K562 (cell line): ENCODE measurements at regions not wholly inside any gene's neighbourhood (a gene's known extent, or its start where the extent isn't known, plus 50 kb on each side); places are given as distances from the start of the nearest gene placed in this dataset.

Experiments
- ATAC-seq: fragments of 200-7000 bp; cut with Tn5 transposase; 3 replicates; pipeline ENCODE4 v1.9.1; 2020; ENCODE audit warnings: moderate library complexity
- BruUV-seq: library from RNA; stranded (reverse); fragments of 400-500 nt; replicated peaks from 2 replicates; lab custom pipeline; 2021; lab: Mats Ljungman, UMichigan
- CTCF ChIA-PET: fragments of 300-600 bp; formaldehyde crosslinking; extraction: SDS; loops from one replicate; lab custom pipeline; 2021; ENCODE audit warnings: low intra/inter-chr PET ratio; lab: Yijun Ruan, JAX
- POLR2A ChIA-PET: fragments of 300-600, 350-650 bp; sonication (Branson Sonifier 250); formaldehyde crosslinking; extraction: SDS; loops from one replicate; lab custom pipeline; 2021; ENCODE audit warnings: antibody characterized with exemption, inconsistent platforms; lab: Yijun Ruan, JAX
- DNase-seq, 4 experiments: peaks; one replicate each; pipeline versions ENCODE4 v3.0.0 to v3.0.0-alpha.2; 2011 to 2018; ENCODE audit warnings: low spot score in 3 of 4, mixed read lengths in 3 of 4; ENCODE audit errors: extremely low read depth in 1 of 4
- FAIRE-seq: peaks from 2 replicates; lab custom pipeline; 2011; peaks lifted over from hg19 to GRCh38; lab: Jason Lieb, UNC
- H2AFZ ChIP-seq: 2 replicates; pipeline ENCODE4 v1.6.0; 2011; ENCODE audit warnings: low read depth, low read length, control low read depth, inconsistent platforms
- H3K27ac ChIP-seq: fragments of 200-600 bp; 3 replicates; pipeline ENCODE4 v1.8.0; 2011; ENCODE audit warnings: low read depth, mild to moderate bottlenecking, control low read depth, inconsistent platforms, low read length, moderate library complexity, mixed read lengths; ENCODE audit errors: extremely low read depth
- H3K27me3 ChIP-seq, 2 experiments: fragments of 300-600 bp in 1 of 2; 2 replicates in 1 of 2; 3 replicates in 1 of 2; pipeline versions ENCODE4 v1.6.0 to v1.8.0; 2011; ENCODE audit warnings: inconsistent platforms in 2 of 2, low read length in 2 of 2, mild to moderate bottlenecking in 1 of 2, mixed read lengths in 1 of 2, moderate library complexity in 1 of 2; ENCODE audit not compliant: control insufficient read depth in 2 of 2, insufficient read depth in 2 of 2
- H3K36me3 ChIP-seq: fragments of 300-600 bp; 3 replicates; pipeline ENCODE4 v1.8.0; 2011; ENCODE audit warnings: mild to moderate bottlenecking, low read length, inconsistent platforms; ENCODE audit not compliant: control insufficient read depth, insufficient read depth
- H3K4me1 ChIP-seq, 2 experiments: fragments of 200-600 bp in 1 of 2; replicated peaks in 1 of 2; 2 replicates in 1 of 2; 3 replicates in 1 of 2; pipeline versions ENCODE4 v1.5.1 to v1.8.0; 2011; ENCODE audit warnings: inconsistent platforms in 2 of 2, low read length in 2 of 2, mild to moderate bottlenecking in 1 of 2, mixed read lengths in 1 of 2, moderate library complexity in 1 of 2; ENCODE audit not compliant: control insufficient read depth in 2 of 2, insufficient read depth in 2 of 2
- H3K4me2 ChIP-seq: 2 replicates; pipeline ENCODE4 v1.6.1; 2011; ENCODE audit warnings: low read length, control low read depth, inconsistent platforms, mixed read lengths; ENCODE audit not compliant: insufficient read depth
- H3K4me3 ChIP-seq: fragments of 200-600 bp; sonication (generic), shearing (Covaris generic); 2 replicates; pipeline ENCODE4 v1.5.1; 2016; ENCODE audit warnings: control low read depth, inconsistent platforms
- H3K79me2 ChIP-seq: fragments of 200-600 bp; 3 replicates; pipeline ENCODE4 v1.8.0; 2011; ENCODE audit warnings: low read length, inconsistent platforms; ENCODE audit not compliant: control insufficient read depth, insufficient read depth
- H3K9ac ChIP-seq, 2 experiments: 2 replicates each; pipeline versions ENCODE4 v1.6.0 to v1.6.1; 2011; ENCODE audit warnings: low read depth in 2 of 2, low read length in 2 of 2, control low read depth in 1 of 2, inconsistent platforms in 1 of 2, mild to moderate bottlenecking in 1 of 2, mixed read lengths in 1 of 2; ENCODE audit not compliant: insufficient read depth in 1 of 2
- H3K9me1 ChIP-seq: one replicate; pipeline ENCODE4 v1.6.0; 2011; ENCODE audit warnings: inconsistent platforms, mild to moderate bottlenecking, low read length, moderate library complexity; ENCODE audit not compliant: control insufficient read depth, insufficient read depth
- H3K9me3 ChIP-seq: replicated peaks from 2 replicates; pipeline ENCODE4 v1.5.1; 2011; ENCODE audit warnings: low read depth, low read length, inconsistent platforms; ENCODE audit not compliant: control insufficient read depth, insufficient read depth
- H4K20me1 ChIP-seq: replicated peaks from 2 replicates; pipeline ENCODE4 v1.6.1; 2011; ENCODE audit warnings: low read length, inconsistent platforms, mixed read lengths; ENCODE audit not compliant: control insufficient read depth, insufficient read depth
- EGR1 ChIP-seq: fragments of 450-650 bp; conservative IDR thresholded peaks from 2 replicates; pipeline ENCODE4 v1.6.1; 2017; ENCODE audit warnings: mild to moderate bottlenecking
- EZH2 ChIP-seq: IDR thresholded peaks from 2 replicates; pipeline ENCODE4 v1.6.1; 2012; ENCODE audit warnings: low read depth, mild to moderate bottlenecking, inconsistent platforms, low read length, borderline replicate concordance
- GTF2E2 ChIP-seq: fragments of 200-800 bp; sonication (Bioruptor generic); IDR thresholded peaks from 2 replicates; pipeline ENCODE4 v1.6.1; 2016; ENCODE audit warnings: missing genetic modification characterization, missing compliant biosample characterization
- GTF2F1 ChIP-seq: IDR thresholded peaks from 2 replicates; pipeline ENCODE4 v1.6.1; 2011; ENCODE audit warnings: low read depth, low read length, improper control_type of control experiment
- KLF13 ChIP-seq: fragments of 450-650 bp; IDR thresholded peaks from 2 replicates; pipeline ENCODE4 v1.6.1; 2016; ENCODE audit warnings: missing genetic modification characterization, low read depth, mild to moderate bottlenecking, missing compliant biosample characterization, moderate library complexity, borderline replicate concordance
- NKRF ChIP-seq: fragments of 450-650 bp; IDR thresholded peaks from 2 replicates; pipeline ENCODE4 v1.6.1; 2016; ENCODE audit warnings: borderline replicate concordance
- RBM15 ChIP-seq: fragments of 200-400 bp; formaldehyde crosslinking; IDR thresholded peaks from 2 replicates; pipeline ENCODE4 v1.6.1; 2018; ENCODE audit warnings: mild to moderate bottlenecking, low read length, moderate library complexity; ENCODE audit not compliant: insufficient read depth
- SAP30 ChIP-seq: fragments of 200-600 bp; sonication (generic); IDR thresholded peaks from 2 replicates; pipeline ENCODE4 v1.6.1; 2012; ENCODE audit warnings: borderline replicate concordance, low read depth, mild to moderate bottlenecking, moderate library complexity, low read length, control low read depth, inconsistent platforms; ENCODE audit not compliant: insufficient read depth, poor library complexity, severe bottlenecking
- TBP ChIP-seq: optimal IDR thresholded peaks from 2 replicates; pipeline ENCODE3; 2011; ENCODE audit warnings: low read depth, low read length, improper control_type of control experiment
- ZFP36 ChIP-seq: fragments of 150-350 bp; IDR thresholded peaks from 2 replicates; pipeline ENCODE4 v1.6.1; 2018; ENCODE audit warnings: low read length, low read depth; ENCODE audit not compliant: partially characterized antibody
- ZNF175 ChIP-seq: fragments of 200-800 bp; sonication (Bioruptor generic); IDR thresholded peaks from 2 replicates; pipeline ENCODE4 v1.6.1; 2016; ENCODE audit warnings: low read depth, mild to moderate bottlenecking, missing genetic modification characterization, missing compliant biosample characterization
- ZNF239 ChIP-seq: fragments of 250-450 bp; sonication (Bioruptor Pico); IDR thresholded peaks from 2 replicates; pipeline ENCODE4 v1.4.0; 2020; ENCODE audit warnings: mild to moderate bottlenecking
- ZNF79 ChIP-seq: fragments of 250-450 bp; sonication (Bioruptor Pico); IDR thresholded peaks from 2 replicates; pipeline ENCODE4 v1.4.0; 2020; ENCODE audit warnings: low read depth, mild to moderate bottlenecking, moderate library complexity
- WGBS: fragments of 100-300 bp; shearing (Covaris generic); methylation state at CpG from one replicate; pipeline ENCODE4 v1.1.6; 2016; ENCODE audit warnings: low coverage, mixed read lengths; ENCODE audit not compliant: insufficient coverage; ENCODE audit errors: missing lambda C conversion rate; 5-methylcytosine and 5-hydroxymethylcytosine counted together
- in situ Hi-C: fragments of 300-500 bp; cut with MboI; formaldehyde crosslinking; loops from 4 replicates; pipeline ENCODE4 v1.15.0; 2018; ENCODE audit warnings: inconsistent platforms, mixed read lengths
- intact Hi-C: fragments of 100-400 bp; cut with micrococcal nuclease; formaldehyde crosslinking; loops from 2 replicates; pipeline ENCODE4 v1.14.2; 2022

GRCh38 chr2:222361787-222362186 is 62.6 kb upstream of the SGPP2 start (continued):
- TF ChIP-seq NKRF (no peak), SAP30 (no peak), ZNF175 (CRISPR knock-in tag) (no peak), TBP (no peak)

GRCh38 chr2:222362336-222362735 is 62.0 kb upstream of the SGPP2 start:
- FAIRE-seq = no peak
- no peaks in the 10 kb centered on the region for H3K9me3 ChIP-seq
- WGBS = 0% methylated on average over 2 of the region's 2 CpGs
- no peaks in the 10 kb centered on the region for H3K4me1 ChIP-seq
- H3K9me1 ChIP-seq = no peaks in the 10 kb centered on the region
- no peak for ATAC-seq
- BruUV-seq = no TSS peak
- H3K36me3 ChIP-seq = no peaks in the 10 kb centered on the region
- no peaks in the 10 kb centered on the region for H3K79me2 ChIP-seq
- DNase-seq = no peak
- H3K27ac ChIP-seq = no peak overlapping the region
- ChIA-PET POLR2A (no interaction called here), CTCF (no interaction called here)
- H3K9ac ChIP-seq = no peak overlapping the region
- no peaks in the 10 kb centered on the region for H4K20me1 ChIP-seq
- H2AFZ ChIP-seq = no peak overlapping the region
- TF ChIP-seq ZNF239 (CRISPR knock-in tag) (no peak), ZNF79 (CRISPR knock-in tag) (no peak), EZH2 (no peak), RBM15 (no peak), EGR1 (no peak), KLF13 (tag) (no peak), GTF2F1 (no peak), ZFP36 (no peak), GTF2E2 (tag) (no peak)
- TF ChIP-seq, all 486 proteins: peak for 0
- intact Hi-C loops = no loop called here
- no peak overlapping the region for H3K4me3 ChIP-seq
- no peak overlapping the region for H3K4me2 ChIP-seq
- H3K27me3 ChIP-seq = no peaks in the 10 kb centered on the region
- in situ Hi-C loops = no loop called here
